ENCODE measurements at regions not wholly inside any gene's neighbourhood (a gene's known extent, or its start where the extent isn't known, plus 50 kb on each side); places are given as distances from the start of the nearest gene placed in this dataset.

- CTCF ChIA-PET: interaction anchor here (0.6 kb wide), 1 partner anchor 122 kb away, joined by 3 read pairs; no protein-coding TSS in a partner anchor
- Histone ChIP-seq H3K27me3 (replicated peaks in 1 of 2; ENCODE audit: control insufficient read depth in 2 of 2, insufficient read depth in 2 of 2, low read length in 1 of 2) (no peaks in the 10 kb centered on the region), H3K79me2 (ENCODE audit: control insufficient read depth, insufficient read depth, low read length) (no peaks in the 10 kb centered on the region), H3K9me3 (replicated peaks; ENCODE audit: control insufficient read depth, insufficient read depth, low read length) (no peaks in the 10 kb centered on the region; the same call in 2 of the 3 replicates), H3K4me1 (ENCODE audit: control insufficient read depth, insufficient read depth, low read length) (no peaks in the 10 kb centered on the region), H3K27ac (ENCODE audit: control insufficient read depth, insufficient read depth) (no peak overlapping the region), H3K4me3 (no peak overlapping the region), H3K36me3 (ENCODE audit: control insufficient read depth in 2 of 2, insufficient read depth in 2 of 2, low read length in 1 of 2) (no peaks in the 10 kb centered on the region), H4K20me1 (ENCODE audit: control insufficient read depth, insufficient read depth) (no peaks in the 10 kb centered on the region), H3K9ac (ENCODE audit: control insufficient read depth, insufficient read depth, low read length) (no peak overlapping the region), H2AFZ (ENCODE audit: control insufficient read depth, low read depth, low read length) (no peak overlapping the region), H3K4me2 (ENCODE audit: control insufficient read depth, insufficient read depth) (no peak overlapping the region)
- POLR2A ChIA-PET: no interaction called here
- ATAC-seq (no peak), DNase-seq (ENCODE audit: low read depth, low spot score) (no peak), FAIRE-seq (no peak)
- SMC1A ChIA-PET (ENCODE audit: uncharacterized antibody, unreplicated experiment): no interaction called here
- RAD21 ChIA-PET (ENCODE audit: unreplicated experiment): no interaction called here
- intact Hi-C loops (cut with micrococcal nuclease; ENCODE audit: unreplicated experiment): no loop called here
- 35% methylated on average over 4 of the region's 4 CpGs for WGBS (ENCODE audit: insufficient coverage, insufficient replicate concordance, low lambda C conversion rate, missing lambda C conversion rate)
- in situ Hi-C loops (cut with MboI): no loop called here
- BruUV-seq (replicated peaks): no TSS peak
- TF ChIP-seq MXI1 (IDR thresholded peaks at IDR 0.05; ENCODE audit: low read depth, low read length) (no peak), STAT1 (conservative IDR thresholded peaks at IDR 0.05) (no peak), ZNF217 (IDR thresholded peaks at IDR 0.05) (no peak), CBFB (IDR thresholded peaks at IDR 0.05; ENCODE audit: low read depth) (no peak), EZH2 (IDR thresholded peaks at IDR 0.05; ENCODE audit: borderline replicate concordance, control insufficient read depth, low read depth, low read length) (no peak), RAD21 (IDR thresholded peaks at IDR 0.05; ENCODE audit: insufficient read depth, low read depth, low read length) (no peak), SMAD5 (IDR thresholded peaks at IDR 0.05; ENCODE audit: low read depth) (no peak), HDGF (IDR thresholded peaks at IDR 0.05) (no peak)
- TF ChIP-seq, protein P1, sequence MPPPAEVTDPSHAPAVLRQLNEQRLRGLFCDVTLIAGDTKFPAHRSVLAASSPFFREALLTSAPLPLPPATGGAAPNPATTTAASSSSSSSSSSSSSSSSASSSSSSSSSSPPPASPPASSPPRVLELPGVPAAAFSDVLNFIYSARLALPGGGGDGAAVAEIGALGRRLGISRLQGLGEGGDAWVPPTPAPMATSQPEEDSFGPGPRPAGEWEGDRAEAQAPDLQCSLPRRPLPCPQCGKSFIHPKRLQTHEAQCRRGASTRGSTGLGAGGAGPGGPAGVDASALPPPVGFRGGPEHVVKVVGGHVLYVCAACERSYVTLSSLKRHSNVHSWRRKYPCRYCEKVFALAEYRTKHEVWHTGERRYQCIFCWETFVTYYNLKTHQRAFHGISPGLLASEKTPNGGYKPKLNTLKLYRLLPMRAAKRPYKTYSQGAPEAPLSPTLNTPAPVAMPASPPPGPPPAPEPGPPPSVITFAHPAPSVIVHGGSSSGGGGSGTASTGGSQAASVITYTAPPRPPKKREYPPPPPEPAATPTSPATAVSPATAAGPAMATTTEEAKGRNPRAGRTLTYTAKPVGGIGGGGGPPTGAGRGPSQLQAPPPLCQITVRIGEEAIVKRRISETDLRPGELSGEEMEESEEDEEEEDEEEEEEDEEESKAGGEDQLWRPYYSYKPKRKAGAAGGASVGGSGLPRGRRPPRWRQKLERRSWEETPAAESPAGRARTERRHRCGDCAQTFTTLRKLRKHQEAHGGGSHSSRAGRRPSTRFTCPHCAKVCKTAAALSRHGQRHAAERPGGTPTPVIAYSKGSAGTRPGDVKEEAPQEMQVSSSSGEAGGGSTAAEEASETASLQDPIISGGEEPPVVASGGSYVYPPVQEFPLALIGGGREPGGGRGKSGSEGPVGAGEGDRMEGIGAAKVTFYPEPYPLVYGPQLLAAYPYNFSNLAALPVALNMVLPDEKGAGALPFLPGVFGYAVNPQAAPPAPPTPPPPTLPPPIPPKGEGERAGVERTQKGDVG (CRISPR knock-in tag; IDR thresholded peaks at IDR 0.05): no peak
Measured at GRCh38 chrX:149996515-149996914, 58.2 kb upstream of the EOLA2 start.
